AG04449 (cell line): ENCODE measurements at regions not wholly inside any gene's neighbourhood (a gene's known extent, or its start where the extent isn't known, plus 50 kb on each side); places are given as distances from the start of the nearest gene placed in this dataset.

Experiments
- CTCF ChIA-PET: fragments of 350-600 bp; formaldehyde crosslinking; extraction: SDS; loops from one replicate; lab custom pipeline; 2021; ENCODE audit warnings: antibody characterized with exemption; lab: Yijun Ruan, JAX
- POLR2A ChIA-PET: fragments of 400-600, 350-600 bp; formaldehyde crosslinking; extraction: SDS; loops from one replicate; lab custom pipeline; 2020; ENCODE audit warnings: antibody characterized with exemption, inconsistent platforms; lab: Yijun Ruan, JAX
- DNase-seq: peaks from one replicate; pipeline ENCODE4 v3.0.0-alpha.2; 2010; ENCODE audit warnings: low read depth, low spot score
- H3K4me3 ChIP-seq: 2 replicates; pipeline ENCODE4 v1.5.1; 2011; ENCODE audit warnings: low read depth, mild to moderate bottlenecking, control low read depth, low read length
- TF ChIP-seq, protein P1 (sequence below): IDR thresholded peaks from one replicate; pipeline ENCODE4 v1.5.1; 2011; ENCODE audit warnings: mild to moderate bottlenecking, moderate library complexity, low read length, control low read depth, inconsistent platforms; ENCODE audit not compliant: insufficient read depth; ENCODE audit errors: missing control alignments

DNA sequence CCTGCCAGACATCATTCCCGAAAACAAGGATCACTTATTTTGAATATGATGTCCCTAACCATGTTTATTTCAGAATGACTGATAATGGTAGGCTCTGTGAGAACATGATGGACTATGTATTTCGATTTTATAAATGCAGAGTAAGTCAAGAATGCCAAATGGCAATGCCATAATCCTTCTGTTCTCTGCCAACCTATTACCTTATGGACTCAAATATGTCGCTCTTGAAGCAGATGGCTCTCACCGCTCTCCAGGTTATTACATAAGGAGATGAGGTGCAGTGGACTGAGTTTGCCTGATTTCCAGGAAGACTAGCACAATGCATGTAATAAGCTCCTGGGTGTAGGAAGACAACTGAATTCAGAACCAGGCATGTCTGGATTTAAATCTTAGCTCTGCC, 227.2 kb downstream of the BTG1 start:
- no peak overlapping the region for H3K4me3 ChIP-seq
- CTCF ChIA-PET, result no interaction called here

DNA sequence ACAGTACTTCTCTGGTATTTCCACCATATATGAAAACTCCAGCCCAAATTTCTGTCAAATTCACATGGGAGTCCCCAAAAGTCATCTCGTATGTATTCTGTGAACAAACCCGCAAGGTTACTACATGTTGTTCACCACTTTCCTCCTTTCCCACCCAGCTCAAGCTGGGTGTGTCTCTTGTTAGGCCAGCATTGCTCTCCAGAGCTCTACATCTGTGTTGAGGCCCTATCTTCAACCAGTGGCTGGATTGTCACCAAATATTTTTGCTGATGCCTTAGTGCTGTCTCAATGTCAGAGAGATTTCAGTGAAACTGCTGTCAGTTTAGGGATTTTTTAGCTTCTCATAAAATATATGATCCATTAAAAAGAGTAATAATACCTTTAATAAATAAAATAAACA, 230.9 kb downstream of the BTG1 start:
- ChIA-PET POLR2A (no interaction called here), CTCF (interaction anchor here (0.7 kb wide), 1 partner anchor 103 kb away, joined by 4 read pairs; no protein-coding TSS in a partner anchor)
- TF ChIP-seq, protein P1, sequence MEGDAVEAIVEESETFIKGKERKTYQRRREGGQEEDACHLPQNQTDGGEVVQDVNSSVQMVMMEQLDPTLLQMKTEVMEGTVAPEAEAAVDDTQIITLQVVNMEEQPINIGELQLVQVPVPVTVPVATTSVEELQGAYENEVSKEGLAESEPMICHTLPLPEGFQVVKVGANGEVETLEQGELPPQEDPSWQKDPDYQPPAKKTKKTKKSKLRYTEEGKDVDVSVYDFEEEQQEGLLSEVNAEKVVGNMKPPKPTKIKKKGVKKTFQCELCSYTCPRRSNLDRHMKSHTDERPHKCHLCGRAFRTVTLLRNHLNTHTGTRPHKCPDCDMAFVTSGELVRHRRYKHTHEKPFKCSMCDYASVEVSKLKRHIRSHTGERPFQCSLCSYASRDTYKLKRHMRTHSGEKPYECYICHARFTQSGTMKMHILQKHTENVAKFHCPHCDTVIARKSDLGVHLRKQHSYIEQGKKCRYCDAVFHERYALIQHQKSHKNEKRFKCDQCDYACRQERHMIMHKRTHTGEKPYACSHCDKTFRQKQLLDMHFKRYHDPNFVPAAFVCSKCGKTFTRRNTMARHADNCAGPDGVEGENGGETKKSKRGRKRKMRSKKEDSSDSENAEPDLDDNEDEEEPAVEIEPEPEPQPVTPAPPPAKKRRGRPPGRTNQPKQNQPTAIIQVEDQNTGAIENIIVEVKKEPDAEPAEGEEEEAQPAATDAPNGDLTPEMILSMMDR, result no peak
- no peak overlapping the region for H3K4me3 ChIP-seq
- DNase-seq, result no peak

More for the DNA sequence above, 227.2 kb downstream of the BTG1 start:
- POLR2A ChIA-PET, result no interaction called here
- TF ChIP-seq, protein P1, result no peak
- no peak for DNase-seq

DNA sequence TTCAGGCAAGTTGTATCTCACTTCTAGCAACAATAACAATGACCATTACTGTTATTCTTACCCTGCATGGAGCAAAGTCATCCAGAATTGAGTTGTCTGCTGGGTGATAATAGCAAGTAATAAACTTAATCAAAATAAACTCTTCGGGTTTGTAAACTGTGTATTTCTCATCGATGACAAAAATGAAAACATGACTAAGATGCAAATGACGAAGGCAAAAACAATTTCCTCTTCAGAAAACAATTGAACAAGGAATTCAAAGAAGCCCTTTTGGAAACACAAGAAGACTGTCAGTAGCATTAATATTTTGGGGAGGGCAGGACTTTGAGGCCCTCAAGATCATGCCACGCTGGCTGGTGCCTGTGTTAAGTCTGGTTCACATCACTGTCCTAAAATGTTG, 232.0 kb downstream of the BTG1 start:
- POLR2A ChIA-PET, result no interaction called here

DNA sequence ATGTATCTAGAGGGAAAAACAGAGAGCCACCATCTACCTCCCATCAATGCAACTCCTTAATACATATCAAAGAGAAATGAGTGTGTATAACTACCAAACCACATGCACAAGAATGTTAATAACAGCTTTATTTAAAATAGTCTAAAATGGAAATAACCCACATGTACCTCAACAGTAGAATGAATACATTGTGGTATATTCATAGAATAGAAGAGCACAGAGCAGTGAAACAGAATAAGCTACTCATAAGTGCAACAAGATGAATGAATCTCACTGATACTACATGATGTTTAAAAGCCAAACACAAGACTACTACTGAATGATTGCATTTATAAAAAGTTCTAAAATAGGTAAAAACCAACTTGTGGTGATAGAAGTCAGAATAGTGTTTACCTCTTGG, 232.5 kb downstream of the BTG1 start:
- no peak overlapping the region for H3K4me3 ChIP-seq
- no peak for DNase-seq
- TF ChIP-seq, protein P1, result no peak
- CTCF ChIA-PET, result no interaction called here
- POLR2A ChIA-PET, result no interaction called here

More for the DNA sequence above, 232.0 kb downstream of the BTG1 start:
- TF ChIP-seq, protein P1, result no peak
- CTCF ChIA-PET, result no interaction called here
- no peak overlapping the region for H3K4me3 ChIP-seq
- DNase-seq, result no peak

DNA sequence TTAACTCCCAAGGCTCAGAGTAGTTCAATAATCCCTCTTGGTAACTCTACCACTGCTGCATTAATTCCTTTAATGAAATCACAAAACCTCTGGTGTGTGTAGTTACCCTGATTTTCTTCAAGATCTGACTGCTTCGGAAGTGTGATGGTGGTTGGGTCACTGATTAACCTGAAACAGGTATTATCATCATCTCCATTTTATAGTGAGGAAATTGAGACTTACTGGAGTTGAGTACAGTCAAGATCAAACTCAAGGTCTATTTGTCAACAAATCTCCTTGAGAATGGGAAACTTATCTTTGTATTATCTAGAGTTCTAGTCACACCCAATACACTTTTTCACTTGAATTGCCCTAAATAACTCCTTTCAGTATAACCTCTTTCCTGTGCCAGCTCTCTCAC, 233.5 kb downstream of the BTG1 start:
- POLR2A ChIA-PET, result no interaction called here
- TF ChIP-seq, protein P1, result no peak
- CTCF ChIA-PET, result interaction anchor here (1.1 kb wide), 1 partner anchor 101 kb away, joined by 4 read pairs; no protein-coding TSS in a partner anchor
- no peak overlapping the region for H3K4me3 ChIP-seq
- DNase-seq, result no peak

DNA sequence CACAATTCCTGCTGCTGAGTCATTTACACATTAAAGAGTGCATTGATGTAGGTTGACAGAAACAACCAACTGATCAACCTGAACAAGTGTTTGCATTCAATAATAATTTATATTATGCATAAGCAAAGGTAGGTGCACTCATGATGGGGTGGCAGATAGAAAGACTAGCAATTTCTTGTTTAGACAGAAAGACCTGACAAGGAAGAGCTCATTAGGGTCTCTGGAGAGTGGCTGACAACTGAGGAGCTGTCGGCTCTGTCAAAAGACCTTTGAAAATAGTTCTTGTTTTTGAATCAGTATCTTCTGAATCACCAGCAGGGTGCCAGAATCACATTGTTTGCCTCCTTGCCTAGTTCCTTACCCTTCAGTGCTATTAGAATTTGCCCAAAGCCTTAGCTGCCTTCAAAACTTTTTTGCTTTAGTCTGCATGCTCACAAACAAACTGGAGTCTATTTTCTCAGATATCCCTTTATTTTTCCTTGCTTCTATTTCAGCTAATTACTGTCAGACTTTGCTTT, 234.7 kb downstream of the BTG1 start:
- ChIA-PET POLR2A (no interaction called here), CTCF (interaction anchor here (1.1 kb wide), 1 partner anchor 100 kb away, joined by 4 read pairs; no protein-coding TSS in a partner anchor)
- TF ChIP-seq, protein P1, result no peak

More for the DNA sequence above, 234.7 kb downstream of the BTG1 start:
- H3K4me3 ChIP-seq, result no peak overlapping the region
- no peak for DNase-seq
